CD4-positive, alpha-beta memory T cell (primary cell): ENCODE measurements at regions not wholly inside any gene's neighbourhood (a gene's known extent, or its start where the extent isn't known, plus 50 kb on each side); places are given as distances from the start of the nearest gene placed in this dataset.
A peak's percentile ranks its signal among the peaks of the same experiment; 100 is the strongest.

Experiments
- CTCF ChIA-PET: fragments of 350-600 bp; sonication (Branson Sonifier 250); formaldehyde crosslinking; loops from one replicate; lab custom pipeline; 2021; ENCODE audit warnings: inconsistent platforms; ENCODE audit not compliant: partially characterized antibody; lab: Charles Lee
- POLR2A ChIA-PET: fragments of 350-600 bp; sonication (Branson Sonifier 250); formaldehyde crosslinking; loops from one replicate; lab custom pipeline; 2021; ENCODE audit not compliant: partially characterized antibody; lab: Charles Lee
- DNase-seq, 5 donors: peaks; one replicate each; pipeline versions ENCODE4 v3.0.0 to v3.0.0-alpha.2; 2020 to 2022; ENCODE audit warnings: mixed read lengths in 1 of 5
- H3K27ac ChIP-seq: one replicate; pipeline ENCODE4 v1.7.0; 2013; ENCODE audit warnings: low read depth, low read length
- H3K27me3 ChIP-seq: 2 replicates; pipeline ENCODE4 v1.7.0; 2013; ENCODE audit warnings: mild to moderate bottlenecking, low read length, moderate library complexity; ENCODE audit not compliant: insufficient read depth
- H3K36me3 ChIP-seq: 2 replicates; pipeline ENCODE4 v1.7.0; 2013; ENCODE audit warnings: mild to moderate bottlenecking, low read length, moderate library complexity; ENCODE audit not compliant: insufficient read depth
- H3K4me1 ChIP-seq: 2 replicates; pipeline ENCODE4 v1.7.0; 2013; ENCODE audit warnings: mild to moderate bottlenecking, low read length, moderate library complexity; ENCODE audit not compliant: insufficient read depth
- H3K4me3 ChIP-seq, 2 donors: one replicate each; pipeline ENCODE4 v1.7.0; 2013; ENCODE audit warnings: low read length in 2 of 2, mild to moderate bottlenecking in 1 of 2
- H3K9me3 ChIP-seq, 2 donors: one replicate each; pipeline ENCODE4 v1.7.0; 2013; ENCODE audit warnings: low read length in 2 of 2, control low read depth in 1 of 2; ENCODE audit not compliant: control insufficient read depth in 1 of 2
- H3K27ac Mint-ChIP-seq, 7 donors: one replicate each; pipeline ENCODE4 v1.8.0; 2020 to 2021; ENCODE audit warnings: mixed read lengths in 7 of 7, mild to moderate bottlenecking in 6 of 7, inconsistent platforms in 3 of 7, moderate library complexity in 3 of 7
- H3K27me3 Mint-ChIP-seq, 2 donors: one replicate each; pipeline ENCODE4 v1.8.0; 2020 to 2021; ENCODE audit warnings: mixed read lengths in 2 of 2
- H3K36me3 Mint-ChIP-seq, 2 donors: one replicate each; pipeline ENCODE4 v1.8.0; 2020 to 2021; ENCODE audit warnings: mixed read lengths in 2 of 2, inconsistent platforms in 1 of 2, mild to moderate bottlenecking in 1 of 2
- H3K4me1 Mint-ChIP-seq, 4 donors: one replicate each; pipeline ENCODE4 v1.8.0; 2020 to 2021; ENCODE audit warnings: mixed read lengths in 4 of 4, mild to moderate bottlenecking in 1 of 4
- H3K4me3 Mint-ChIP-seq, 8 donors: one replicate each; pipeline ENCODE4 v1.8.0; 2020 to 2021; ENCODE audit warnings: mixed read lengths in 8 of 8, mild to moderate bottlenecking in 7 of 8, moderate library complexity in 6 of 8, inconsistent platforms in 3 of 8
- H3K9me3 Mint-ChIP-seq, 8 donors: one replicate each; pipeline ENCODE4 v1.8.0; 2020 to 2021; ENCODE audit warnings: mixed read lengths in 8 of 8, mild to moderate bottlenecking in 5 of 8, inconsistent platforms in 3 of 8, moderate library complexity in 1 of 8
- intact Hi-C: fragments of 100-400 bp; cut with micrococcal nuclease; formaldehyde crosslinking; loops from one replicate; pipeline ENCODE4 v1.15.1; 2023

GRCh38 chr12:13313886-13314285 lies 117.4 kb downstream of the EMP1 start:
- H3K27me3 ChIP-seq, result no peaks in the 10 kb centered on the region
- no peaks in the 10 kb centered on the region for H3K4me1 ChIP-seq
- DNase-seq, result no peak
- H3K27ac Mint-ChIP-seq, result no peak overlapping the region
- ChIA-PET CTCF (interaction anchor here (0.8 to 1.0 kb wide), 2 partner anchors 16 to 57 kb away, joined by 3 read pairs; no protein-coding TSS in a partner anchor), POLR2A (no interaction called here)
- no peaks in the 10 kb centered on the region for H3K9me3 ChIP-seq
- no peak overlapping the region for H3K4me3 Mint-ChIP-seq
- H3K36me3 ChIP-seq, result no peaks in the 10 kb centered on the region
- no peak overlapping the region for H3K27ac ChIP-seq
- no peaks in the 10 kb centered on the region for H3K9me3 Mint-ChIP-seq
- H3K27me3 Mint-ChIP-seq, result peaks cover 23 to 25% of the 10 kb centered on the region in 2 donors
- intact Hi-C loops, result no loop called here
- no peaks in the 10 kb centered on the region for H3K36me3 Mint-ChIP-seq
- H3K4me3 ChIP-seq, result no peak overlapping the region
- H3K4me1 Mint-ChIP-seq, result no peaks in the 10 kb centered on the region

GRCh38 chr12:13311551-13311950 lies 115.0 kb downstream of the EMP1 start:
- H3K27ac ChIP-seq, result no peak overlapping the region
- no peaks in the 10 kb centered on the region for H3K4me1 ChIP-seq
- ChIA-PET CTCF (no interaction called here), POLR2A (no interaction called here)
- H3K27me3 ChIP-seq, result no peaks in the 10 kb centered on the region
- no peaks in the 10 kb centered on the region for H3K36me3 Mint-ChIP-seq
- peaks cover 21 to 24% of the 10 kb centered on the region in 2 donors for H3K27me3 Mint-ChIP-seq
- no peak overlapping the region for H3K4me3 Mint-ChIP-seq
- H3K9me3 ChIP-seq, result no peaks in the 10 kb centered on the region
- no peak overlapping the region for H3K27ac Mint-ChIP-seq
- DNase-seq, result no peak
- no peaks in the 10 kb centered on the region for H3K9me3 Mint-ChIP-seq
- no peak overlapping the region for H3K4me3 ChIP-seq
- no peaks in the 10 kb centered on the region for H3K4me1 Mint-ChIP-seq
- intact Hi-C loops, result no loop called here
- H3K36me3 ChIP-seq, result no peaks in the 10 kb centered on the region

GRCh38 chr12:13307143-13307816 lies 110.8 kb downstream of the EMP1 start:
- Mint-ChIP-seq H3K27ac (no peak overlapping the region), H3K4me3 (no peak overlapping the region), H3K27me3 (peaks cover 18 to 29% of the 10 kb centered on the region in 2 donors), H3K9me3 (peaks cover 0 to 6% (median 0%) of the 10 kb centered on the region in 8 donors), H3K36me3 (no peaks in the 10 kb centered on the region), H3K4me1 (no peaks in the 10 kb centered on the region)
- no peak overlapping the region for H3K4me3 ChIP-seq
- POLR2A ChIA-PET, result no interaction called here
- intact Hi-C loops, result no loop called here
- no peaks in the 10 kb centered on the region for H3K36me3 ChIP-seq
- no peaks in the 10 kb centered on the region for H3K27me3 ChIP-seq
- no peaks in the 10 kb centered on the region for H3K9me3 ChIP-seq
- CTCF ChIA-PET, result interaction anchor here (1.1 to 1.3 kb wide), 2 partner anchors 29 to 51 kb away, joined by 3 read pairs; no protein-coding TSS in a partner anchor
- no peaks in the 10 kb centered on the region for H3K4me1 ChIP-seq
- no peak for DNase-seq
- H3K27ac ChIP-seq, result no peak overlapping the region

- DNase-seq, result no peak
- intact Hi-C loops, result no loop called here
- peaks cover 0 to 6% (median 0%) of the 10 kb centered on the region in 8 donors for H3K9me3 Mint-ChIP-seq
- H3K4me3 Mint-ChIP-seq, result no peak overlapping the region
- no peak overlapping the region for H3K27ac ChIP-seq
- H3K27me3 Mint-ChIP-seq, result peaks cover 14 to 23% of the 10 kb centered on the region in 2 donors
- no peaks in the 10 kb centered on the region for H3K36me3 Mint-ChIP-seq
- H3K27me3 ChIP-seq, result no peaks in the 10 kb centered on the region
- H3K9me3 ChIP-seq, result no peaks in the 10 kb centered on the region
- no peak overlapping the region for H3K4me3 ChIP-seq
- no peaks in the 10 kb centered on the region for H3K4me1 Mint-ChIP-seq
- no peak overlapping the region for H3K27ac Mint-ChIP-seq
- ChIA-PET POLR2A (no interaction called here), CTCF (interaction anchor here (1.3 kb wide), 1 partner anchor 49 kb away, joined by 3 read pairs; no protein-coding TSS in a partner anchor)
- no peaks in the 10 kb centered on the region for H3K4me1 ChIP-seq
- no peaks in the 10 kb centered on the region for H3K36me3 ChIP-seq
These were observed 108.4 kb downstream of the EMP1 start for GRCh38 chr12:13304924-13305323.

- DNase-seq, result no peak
- POLR2A ChIA-PET, result no interaction called here
- H3K9me3 Mint-ChIP-seq, result peaks cover 0 to 6% (median 0%) of the 10 kb centered on the region in 8 donors
- H3K36me3 ChIP-seq, result no peaks in the 10 kb centered on the region
- no peak overlapping the region for H3K27ac Mint-ChIP-seq
- intact Hi-C loops, result no loop called here
- H3K27ac ChIP-seq, result no peak overlapping the region
- H3K4me1 Mint-ChIP-seq, result no peaks in the 10 kb centered on the region
- H3K4me1 ChIP-seq, result no peaks in the 10 kb centered on the region
- H3K27me3 Mint-ChIP-seq, result peaks cover 11 to 15% of the 10 kb centered on the region in 2 donors
- no peaks in the 10 kb centered on the region for H3K9me3 ChIP-seq
- H3K27me3 ChIP-seq, result no peaks in the 10 kb centered on the region
- CTCF ChIA-PET, result interaction anchor here (0.9 to 1.1 kb wide), 2 partner anchors 16 to 44 kb away, joined by 3 to 5 read pairs; no protein-coding TSS in a partner anchor
- H3K36me3 Mint-ChIP-seq, result no peaks in the 10 kb centered on the region
- no peak overlapping the region for H3K4me3 ChIP-seq
- H3K4me3 Mint-ChIP-seq, result no peak overlapping the region
These were observed 102.9 kb downstream of the EMP1 start for GRCh38 chr12:13299457-13299856.

- no peaks in the 10 kb centered on the region for H3K4me1 ChIP-seq
- H3K9me3 Mint-ChIP-seq, result peaks cover 0 to 1% (median 0%) of the 10 kb centered on the region in 8 donors
- H3K27me3 Mint-ChIP-seq, result peaks cover 2 to 3% of the 10 kb centered on the region in 2 donors
These were observed 96.6 kb downstream of the EMP1 start for GRCh38 chr12:13293096-13293495.

GRCh38 chr12:13289653-13290289 lies 93.2 kb downstream of the EMP1 start:
- no peaks in the 10 kb centered on the region for H3K36me3 ChIP-seq
- no peak overlapping the region for H3K4me3 ChIP-seq
- ChIA-PET POLR2A (no interaction called here), CTCF (no interaction called here)
- no peaks in the 10 kb centered on the region for H3K27me3 ChIP-seq
- intact Hi-C loops, result no loop called here
- no peaks in the 10 kb centered on the region for H3K4me1 ChIP-seq
- H3K9me3 ChIP-seq, result no peaks in the 10 kb centered on the region
- DNase-seq, result no peak
- Mint-ChIP-seq H3K27ac (peak overlapping the region in 1 of 7 donors; percentile 16), H3K9me3 (no peaks in the 10 kb centered on the region), H3K4me3 (no peak overlapping the region), H3K27me3 (peaks cover 0 to 7% of the 10 kb centered on the region in 2 donors), H3K4me1 (no peaks in the 10 kb centered on the region), H3K36me3 (no peaks in the 10 kb centered on the region)
- no peak overlapping the region for H3K27ac ChIP-seq

More at GRCh38 chr12:13293096-13293495, 96.6 kb downstream of the EMP1 start:
- Histone ChIP-seq H3K36me3 (no peaks in the 10 kb centered on the region), H3K27me3 (no peaks in the 10 kb centered on the region), H3K4me3 (no peak overlapping the region), H3K27ac (no peak overlapping the region), H3K9me3 (no peaks in the 10 kb centered on the region)
- no peak for DNase-seq
- intact Hi-C loops, result no loop called here
- Mint-ChIP-seq H3K36me3 (no peaks in the 10 kb centered on the region), H3K27ac (no peak overlapping the region), H3K4me3 (no peak overlapping the region), H3K4me1 (no peaks in the 10 kb centered on the region)
- ChIA-PET CTCF (no interaction called here), POLR2A (no interaction called here)
